HCT116 (cell line): ENCODE measurements at regions not wholly inside any gene's neighbourhood (a gene's known extent, or its start where the extent isn't known, plus 50 kb on each side); places are given as distances from the start of the nearest gene placed in this dataset.

ENCODE experiments used
- ATAC-seq: fragments of 200-7000 bp; cut with Tn5 transposase; 2 replicates; pipeline ENCODE4 v1.9.1; 2020; ENCODE audit warnings: mild to moderate bottlenecking, moderate library complexity
- BruUV-seq: library from RNA; stranded (reverse); fragments of 400-500 nt; replicated peaks from 2 replicates; lab custom pipeline; 2021; lab: Mats Ljungman, UMichigan
- CTCF ChIA-PET: fragments of 300-600 bp; sonication (Branson Sonifier 250); formaldehyde crosslinking; loops from one replicate; lab custom pipeline; 2021; ENCODE audit warnings: antibody characterized with exemption; lab: Charles Lee
- POLR2A ChIA-PET: fragments of 300-600, 350-600 bp; sonication (Branson Sonifier 250); formaldehyde crosslinking; loops from one replicate; lab custom pipeline; 2021; ENCODE audit warnings: antibody characterized with exemption; lab: Charles Lee
- RAD21 ChIA-PET, 2 experiments: fragments of 300-600 bp; sonication (Branson Sonifier 250); formaldehyde crosslinking; loops; one replicate each; lab custom pipeline; 2023; ENCODE audit warnings: low total read pairs in 2 of 2; ENCODE audit not compliant: uncharacterized antibody in 2 of 2, unreplicated experiment in 2 of 2, low non-redundant PET in 1 of 2; lab: Charles Lee
- DNase-seq: peaks from one replicate; pipeline ENCODE4 v3.0.0-alpha.2; 2010; ENCODE audit warnings: low read depth, low spot score
- H2AFZ ChIP-seq: fragments of 200-600 bp; shearing (Covaris generic), sonication (generic); 2 replicates; pipeline ENCODE4 v1.6.1; 2017; ENCODE audit warnings: low read depth, mixed run types, mixed read lengths, antibody characterized with exemption, low read length; ENCODE audit not compliant: poor library complexity, severe bottlenecking
- H3K27ac ChIP-seq: 2 replicates; pipeline ENCODE4 v1.5.1; 2012; ENCODE audit warnings: low read depth, low read length
- H3K27me3 ChIP-seq: fragments of 200-600 bp; sonication (generic); 2 replicates; pipeline ENCODE4 v1.6.1; 2016; ENCODE audit warnings: mixed run types, low read length, mixed read lengths; ENCODE audit not compliant: insufficient read depth
- H3K36me3 ChIP-seq, 2 experiments: fragments of 200-500 bp in 1 of 2; fragments of 200-600 bp in 1 of 2; sonication (Bioruptor generic) in 1 of 2; sonication (generic) in 1 of 2; 2 replicates each; pipeline versions ENCODE4 v1.5.1 to v1.6.1; 2014 to 2016; ENCODE audit warnings: low read length in 2 of 2, inconsistent platforms in 1 of 2, mixed read lengths in 1 of 2, mixed run types in 1 of 2; ENCODE audit not compliant: insufficient read depth in 2 of 2, control insufficient read depth in 1 of 2
- H3K4me1 ChIP-seq, 2 experiments: fragments of 200-600 bp in 1 of 2; sonication (generic) in 1 of 2; 2 replicates each; pipeline versions ENCODE4 v1.5.1 to v1.6.1; 2012 to 2017; ENCODE audit warnings: low read length in 2 of 2, inconsistent platforms in 1 of 2, mild to moderate bottlenecking in 1 of 2, mixed read lengths in 1 of 2, mixed run types in 1 of 2, moderate library complexity in 1 of 2; ENCODE audit not compliant: insufficient read depth in 2 of 2, control insufficient read depth in 1 of 2
- H3K4me2 ChIP-seq: fragments of 200-600 bp; sonication (generic); 2 replicates; pipeline ENCODE4 v1.6.1; 2017; ENCODE audit warnings: mixed run types, low read length, mixed read lengths
- H3K4me3 ChIP-seq, 2 experiments: fragments of 200-600 bp in 1 of 2; sonication (generic) in 1 of 2; replicated peaks in 1 of 2; 2 replicates each; pipeline ENCODE4 v1.5.1; 2011 to 2016; ENCODE audit warnings: low read length in 2 of 2, control low read depth in 1 of 2, low read depth in 1 of 2, mild to moderate bottlenecking in 1 of 2, mixed read lengths in 1 of 2, mixed run types in 1 of 2
- H3K79me2 ChIP-seq: fragments of 200-600 bp; sonication (generic); 2 replicates; pipeline ENCODE4 v1.6.1; 2017; ENCODE audit warnings: mild to moderate bottlenecking, mixed run types, low read length, moderate library complexity, mixed read lengths; ENCODE audit not compliant: insufficient read depth
- H3K9ac ChIP-seq: fragments of 200-600 bp; sonication (generic); 2 replicates; pipeline ENCODE4 v1.6.1; 2016; ENCODE audit warnings: low read length, mixed read lengths
- H3K9me2 ChIP-seq: fragments of 200-600 bp; sonication (generic), shearing (Covaris generic); 2 replicates; pipeline ENCODE4 v1.6.1; 2017; ENCODE audit warnings: mixed run types, mild to moderate bottlenecking, moderate library complexity; ENCODE audit not compliant: insufficient read depth
- H3K9me3 ChIP-seq, 2 experiments: fragments of 200-500 bp in 1 of 2; fragments of 200-600 bp in 1 of 2; sonication (Bioruptor generic) in 1 of 2; sonication (generic) in 1 of 2; 2 replicates each; pipeline ENCODE4 v1.6.1; 2014 to 2017; ENCODE audit warnings: low read length in 2 of 2, mixed read lengths in 2 of 2, inconsistent platforms in 1 of 2, low read depth in 1 of 2, mild to moderate bottlenecking in 1 of 2, mixed run types in 1 of 2, moderate library complexity in 1 of 2; ENCODE audit not compliant: control insufficient read depth in 1 of 2, insufficient read depth in 1 of 2
- H4K20me1 ChIP-seq: fragments of 200-600 bp; sonication (generic), shearing (Covaris generic); 2 replicates; pipeline ENCODE4 v1.6.1; 2017; ENCODE audit warnings: mixed run types, mild to moderate bottlenecking, moderate library complexity; ENCODE audit not compliant: insufficient read depth
- CEBPB ChIP-seq: IDR thresholded peaks from 2 replicates; pipeline ENCODE4 v1.6.1; 2012; ENCODE audit warnings: low read depth
- EZH2 ChIP-seq: fragments of 200-600 bp; sonication (generic); IDR thresholded peaks from 2 replicates; pipeline ENCODE4 v1.6.1; 2017; ENCODE audit warnings: antibody characterized with exemption, mixed run types
- SIN3A ChIP-seq: IDR thresholded peaks from 2 replicates; pipeline ENCODE4 v1.6.1; 2012; ENCODE audit warnings: low read depth
- intact Hi-C: fragments of 100-400 bp; cut with micrococcal nuclease; formaldehyde crosslinking; loops from 2 replicates; pipeline ENCODE4 v1.10.0; 2022
- TF ChIP-seq, protein P1 (sequence below), 3 experiments: fragments of 200-600 bp in 1 of 3; sonication (generic) in 1 of 3; IDR thresholded peaks in 2 of 3; conservative IDR thresholded peaks in 1 of 3; 2 replicates each; pipeline ENCODE4 v1.5.1; 2012 to 2017; ENCODE audit warnings: low read depth in 2 of 3, low read length in 2 of 3, antibody characterized with exemption in 1 of 3, borderline replicate concordance in 1 of 3, control low read depth in 1 of 3, mild to moderate bottlenecking in 1 of 3, mixed read lengths in 1 of 3, mixed run types in 1 of 3, moderate library complexity in 1 of 3; ENCODE audit not compliant: insufficient read depth in 1 of 3

DNA sequence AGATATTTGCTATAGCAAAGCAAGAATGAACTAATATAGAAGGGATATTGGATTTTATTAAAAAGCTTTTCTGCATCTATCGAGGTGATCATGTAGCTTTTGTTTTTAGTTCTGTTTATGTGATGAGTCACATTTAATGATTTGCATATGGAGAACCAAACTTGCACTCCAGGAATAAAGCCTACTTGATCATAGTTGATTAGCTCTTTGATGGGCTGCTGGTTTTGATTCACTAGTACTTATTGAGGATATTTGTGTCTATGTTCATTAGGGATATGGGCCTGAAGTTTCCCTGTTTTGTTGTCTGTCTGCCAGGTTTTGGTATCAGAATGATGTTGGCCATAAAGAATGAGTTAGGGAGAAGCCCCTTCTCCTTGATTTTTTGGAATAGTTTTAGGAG, 310.7 kb downstream of the ARPP21 start:
- CTCF ChIA-PET: no interaction called here
- BruUV-seq: no TSS peak
- RAD21 ChIA-PET: no interaction called here

DNA sequence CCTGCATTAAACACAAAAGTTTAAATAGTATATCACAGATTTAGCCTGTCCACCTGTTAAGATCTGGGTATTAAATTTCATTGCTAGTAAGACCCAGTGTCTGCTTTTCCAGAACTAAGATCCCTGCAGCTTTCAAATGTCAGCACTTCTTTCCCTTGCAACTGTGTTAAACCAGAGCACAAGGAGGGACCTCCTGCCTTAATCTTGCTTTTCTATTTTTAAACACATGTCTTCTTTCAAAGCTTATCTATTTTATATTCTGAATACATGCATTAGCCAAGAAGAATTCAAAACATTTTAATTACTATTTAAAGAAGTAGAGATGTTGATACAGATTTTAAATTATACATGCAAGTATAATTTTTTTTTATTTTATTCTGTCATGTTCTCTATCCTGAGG, 315.1 kb downstream of the ARPP21 start:
- Histone ChIP-seq H3K4me1 (no peaks in the 10 kb centered on the region), H2AFZ (no peak overlapping the region), H3K79me2 (no peaks in the 10 kb centered on the region), H3K9ac (no peak overlapping the region), H4K20me1 (no peaks in the 10 kb centered on the region), H3K27me3 (no peaks in the 10 kb centered on the region), H3K9me2 (no peaks in the 10 kb centered on the region), H3K36me3 (no peaks in the 10 kb centered on the region), H3K4me3 (no peak overlapping the region), H3K4me2 (no peak overlapping the region), H3K9me3 (peaks cover 2 to 6% of the 10 kb centered on the region in 2 experiments; a peak in 2 of 4 replicates), H3K27ac (no peak overlapping the region)
- RAD21 ChIA-PET: no interaction called here
- BruUV-seq: no TSS peak
- no peak for ATAC-seq
- CTCF ChIA-PET: no interaction called here
- POLR2A ChIA-PET: no interaction called here
- intact Hi-C loops: no loop called here
- DNase-seq: no peak
- no peak for TF ChIP-seq SIN3A
- TF ChIP-seq, all 23 proteins: peak for 0

More for the DNA sequence above, 310.7 kb downstream of the ARPP21 start:
- Histone ChIP-seq H3K36me3 (no peaks in the 10 kb centered on the region), H3K27me3 (no peaks in the 10 kb centered on the region), H4K20me1 (no peaks in the 10 kb centered on the region), H3K79me2 (no peaks in the 10 kb centered on the region), H3K9ac (no peak overlapping the region), H3K4me1 (no peaks in the 10 kb centered on the region), H3K4me2 (no peak overlapping the region), H3K4me3 (no peak overlapping the region), H2AFZ (no peak overlapping the region), H3K9me3 (no peaks in the 10 kb centered on the region; a peak in 2 of 4 replicates), H3K27ac (no peak overlapping the region), H3K9me2 (no peaks in the 10 kb centered on the region)
- no peak for TF ChIP-seq EZH2
- no peak for TF ChIP-seq CEBPB
- TF ChIP-seq, protein P1, sequence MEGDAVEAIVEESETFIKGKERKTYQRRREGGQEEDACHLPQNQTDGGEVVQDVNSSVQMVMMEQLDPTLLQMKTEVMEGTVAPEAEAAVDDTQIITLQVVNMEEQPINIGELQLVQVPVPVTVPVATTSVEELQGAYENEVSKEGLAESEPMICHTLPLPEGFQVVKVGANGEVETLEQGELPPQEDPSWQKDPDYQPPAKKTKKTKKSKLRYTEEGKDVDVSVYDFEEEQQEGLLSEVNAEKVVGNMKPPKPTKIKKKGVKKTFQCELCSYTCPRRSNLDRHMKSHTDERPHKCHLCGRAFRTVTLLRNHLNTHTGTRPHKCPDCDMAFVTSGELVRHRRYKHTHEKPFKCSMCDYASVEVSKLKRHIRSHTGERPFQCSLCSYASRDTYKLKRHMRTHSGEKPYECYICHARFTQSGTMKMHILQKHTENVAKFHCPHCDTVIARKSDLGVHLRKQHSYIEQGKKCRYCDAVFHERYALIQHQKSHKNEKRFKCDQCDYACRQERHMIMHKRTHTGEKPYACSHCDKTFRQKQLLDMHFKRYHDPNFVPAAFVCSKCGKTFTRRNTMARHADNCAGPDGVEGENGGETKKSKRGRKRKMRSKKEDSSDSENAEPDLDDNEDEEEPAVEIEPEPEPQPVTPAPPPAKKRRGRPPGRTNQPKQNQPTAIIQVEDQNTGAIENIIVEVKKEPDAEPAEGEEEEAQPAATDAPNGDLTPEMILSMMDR (IDR thresholded peaks at IDR 0.05 in 2 of 3, conservative IDR thresholded peaks at IDR 0.05 in 1 of 3; ENCODE audit: borderline replicate concordance in 1 of 3, insufficient read depth in 1 of 3, low read depth in 2 of 3, low read length in 2 of 3): no peak
- intact Hi-C loops: no loop called here
- POLR2A ChIA-PET: no interaction called here
- DNase-seq (no peak), ATAC-seq (no peak)
